Tibial nerve (tissue), 4 donors: ENCODE measurements at regions not wholly inside any gene's neighbourhood (a gene's known extent, or its start where the extent isn't known, plus 50 kb on each side); places are given as distances from the start of the nearest gene placed in this dataset.

Source experiments
- EP300 ChIP-seq, 2 donors: sonication (generic); formaldehyde crosslinking; IDR thresholded peaks; one replicate each; pipeline ENCODE4 v1.6.1; 2017; ENCODE audit warnings: antibody characterized with exemption in 2 of 2, mild to moderate bottlenecking in 1 of 2
- POLR2A ChIP-seq, 2 donors: fragments of 450-650 bp; IDR thresholded peaks; one replicate each; pipeline ENCODE4 v1.6.1; 2017; ENCODE audit warnings: antibody characterized with exemption in 2 of 2, mild to moderate bottlenecking in 2 of 2, moderate library complexity in 2 of 2
- TF ChIP-seq, protein P1 (sequence below), 5 experiments: fragments of 200-600 bp in 3 of 5; fragments of 450-650 bp in 2 of 5; sonication (generic) in 3 of 5; IDR thresholded peaks; one replicate each; pipeline ENCODE4 v1.5.1; 2016 to 2019; ENCODE audit warnings: antibody characterized with exemption in 5 of 5, mild to moderate bottlenecking in 3 of 5, moderate library complexity in 2 of 5

DNA sequence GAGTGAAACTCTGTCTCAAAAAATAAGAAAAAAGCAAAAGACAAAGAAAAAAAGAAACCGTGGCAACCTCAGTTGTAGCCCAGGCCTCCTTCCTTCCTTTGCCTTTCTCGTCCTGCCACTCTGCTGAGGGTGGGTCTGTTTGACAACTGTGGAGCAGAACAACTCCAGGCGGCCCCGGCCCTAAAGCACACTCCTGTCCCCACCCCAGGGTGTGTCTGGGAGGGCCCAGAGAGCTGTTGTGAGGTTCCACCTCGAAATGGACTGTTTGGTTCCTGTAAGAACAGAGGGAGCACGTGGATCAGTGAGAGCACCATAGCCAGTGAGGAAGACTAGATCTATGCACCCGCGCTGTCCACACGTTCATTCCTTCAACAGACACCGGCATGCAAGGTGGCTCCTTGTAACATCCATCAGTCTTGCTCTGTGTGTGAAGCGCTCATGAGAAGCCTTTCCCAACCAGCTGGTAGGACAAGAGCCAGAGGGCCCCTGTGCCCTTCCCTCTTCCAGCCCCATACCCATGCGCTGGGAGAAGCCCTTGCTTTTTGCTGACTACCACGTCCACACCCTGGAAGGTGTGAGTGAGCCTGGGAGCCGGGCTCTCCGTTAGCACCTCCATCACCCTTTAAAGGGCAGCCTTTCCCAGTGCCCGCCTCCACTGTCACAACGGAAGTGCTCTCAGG is 61.6 kb downstream of the SOWAHC start:
- TF ChIP-seq POLR2A (IDR thresholded peaks at IDR 0.05) = no peak
- TF ChIP-seq, protein P1, sequence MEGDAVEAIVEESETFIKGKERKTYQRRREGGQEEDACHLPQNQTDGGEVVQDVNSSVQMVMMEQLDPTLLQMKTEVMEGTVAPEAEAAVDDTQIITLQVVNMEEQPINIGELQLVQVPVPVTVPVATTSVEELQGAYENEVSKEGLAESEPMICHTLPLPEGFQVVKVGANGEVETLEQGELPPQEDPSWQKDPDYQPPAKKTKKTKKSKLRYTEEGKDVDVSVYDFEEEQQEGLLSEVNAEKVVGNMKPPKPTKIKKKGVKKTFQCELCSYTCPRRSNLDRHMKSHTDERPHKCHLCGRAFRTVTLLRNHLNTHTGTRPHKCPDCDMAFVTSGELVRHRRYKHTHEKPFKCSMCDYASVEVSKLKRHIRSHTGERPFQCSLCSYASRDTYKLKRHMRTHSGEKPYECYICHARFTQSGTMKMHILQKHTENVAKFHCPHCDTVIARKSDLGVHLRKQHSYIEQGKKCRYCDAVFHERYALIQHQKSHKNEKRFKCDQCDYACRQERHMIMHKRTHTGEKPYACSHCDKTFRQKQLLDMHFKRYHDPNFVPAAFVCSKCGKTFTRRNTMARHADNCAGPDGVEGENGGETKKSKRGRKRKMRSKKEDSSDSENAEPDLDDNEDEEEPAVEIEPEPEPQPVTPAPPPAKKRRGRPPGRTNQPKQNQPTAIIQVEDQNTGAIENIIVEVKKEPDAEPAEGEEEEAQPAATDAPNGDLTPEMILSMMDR (IDR thresholded peaks at IDR 0.05) = no peak
- TF ChIP-seq EP300 (IDR thresholded peaks at IDR 0.05) = no peak
